SK-N-MC (cell line): ENCODE measurements at regions not wholly inside any gene's neighbourhood (a gene's known extent, or its start where the extent isn't known, plus 50 kb on each side); places are given as distances from the start of the nearest gene placed in this dataset.

Experiments
- EZH2 ChIP-seq: fragments of 200-600 bp; sonication (generic); IDR thresholded peaks from one replicate; pipeline ENCODE4 v1.6.1; 2017; ENCODE audit warnings: antibody characterized with exemption
- FOXP2 ChIP-seq: optimal IDR thresholded peaks from 2 replicates; pipeline ENCODE3; 2011; ENCODE audit warnings: mild to moderate bottlenecking, moderate library complexity; ENCODE audit not compliant: insufficient read depth; ENCODE audit errors: extremely low read length, control extremely low read depth
- POLR2AphosphoS5 ChIP-seq: IDR thresholded peaks from 2 replicates; pipeline ENCODE4 v1.6.1; 2012; ENCODE audit warnings: mild to moderate bottlenecking, low read depth, low read length, borderline replicate concordance

DNA sequence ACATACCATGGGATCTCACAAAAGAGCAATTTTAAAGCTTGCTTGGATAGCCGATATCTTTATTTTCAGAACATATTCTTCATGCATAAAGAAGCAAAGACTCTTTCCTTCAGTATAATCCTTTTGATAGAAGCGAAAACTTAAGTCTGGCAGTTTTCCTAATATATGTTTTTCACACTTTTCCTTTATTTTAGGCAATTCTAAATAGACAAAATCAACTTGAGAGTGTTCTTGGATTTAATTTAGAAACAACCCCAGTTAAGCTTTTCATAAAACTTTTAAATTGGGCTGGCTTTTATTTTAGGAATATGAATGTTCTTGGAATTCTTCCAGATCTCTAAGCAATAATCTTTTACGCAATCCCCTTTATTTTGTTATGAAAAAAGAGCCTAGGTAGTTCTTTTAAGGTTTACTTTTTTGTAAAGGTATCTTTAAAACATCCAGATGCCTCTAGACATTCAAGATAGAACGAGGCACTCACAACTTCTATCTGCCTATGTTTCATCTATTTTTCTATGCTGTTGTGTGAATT lies 51.5 kb upstream of the HSPB3 start:
- no peak for TF ChIP-seq EZH2
- TF ChIP-seq POLR2AphosphoS5, result no peak
- TF ChIP-seq FOXP2, result no peak
